HCT116 (cell line): ENCODE measurements at regions not wholly inside any gene's neighbourhood (a gene's known extent, or its start where the extent isn't known, plus 50 kb on each side); places are given as distances from the start of the nearest gene placed in this dataset.

ENCODE experiments used
- ATAC-seq: fragments of 200-7000 bp; cut with Tn5 transposase; 2 replicates; pipeline ENCODE4 v1.9.1; 2020; ENCODE audit warnings: mild to moderate bottlenecking, moderate library complexity
- BruUV-seq: library from RNA; stranded (reverse); fragments of 400-500 nt; replicated peaks from 2 replicates; lab custom pipeline; 2021; lab: Mats Ljungman, UMichigan
- CTCF ChIA-PET: fragments of 300-600 bp; sonication (Branson Sonifier 250); formaldehyde crosslinking; loops from one replicate; lab custom pipeline; 2021; ENCODE audit warnings: antibody characterized with exemption; lab: Charles Lee
- POLR2A ChIA-PET: fragments of 300-600, 350-600 bp; sonication (Branson Sonifier 250); formaldehyde crosslinking; loops from one replicate; lab custom pipeline; 2021; ENCODE audit warnings: antibody characterized with exemption; lab: Charles Lee
- RAD21 ChIA-PET, 2 experiments: fragments of 300-600 bp; sonication (Branson Sonifier 250); formaldehyde crosslinking; loops; one replicate each; lab custom pipeline; 2023; ENCODE audit warnings: low total read pairs in 2 of 2; ENCODE audit not compliant: uncharacterized antibody in 2 of 2, unreplicated experiment in 2 of 2, low non-redundant PET in 1 of 2; lab: Charles Lee
- DNase-seq: peaks from one replicate; pipeline ENCODE4 v3.0.0-alpha.2; 2010; ENCODE audit warnings: low read depth, low spot score
- H2AFZ ChIP-seq: fragments of 200-600 bp; shearing (Covaris generic), sonication (generic); 2 replicates; pipeline ENCODE4 v1.6.1; 2017; ENCODE audit warnings: low read depth, mixed run types, mixed read lengths, antibody characterized with exemption, low read length; ENCODE audit not compliant: poor library complexity, severe bottlenecking
- H3K27ac ChIP-seq: 2 replicates; pipeline ENCODE4 v1.5.1; 2012; ENCODE audit warnings: low read depth, low read length
- H3K27me3 ChIP-seq: fragments of 200-600 bp; sonication (generic); 2 replicates; pipeline ENCODE4 v1.6.1; 2016; ENCODE audit warnings: mixed run types, low read length, mixed read lengths; ENCODE audit not compliant: insufficient read depth
- H3K36me3 ChIP-seq, 2 experiments: fragments of 200-500 bp in 1 of 2; fragments of 200-600 bp in 1 of 2; sonication (Bioruptor generic) in 1 of 2; sonication (generic) in 1 of 2; 2 replicates each; pipeline versions ENCODE4 v1.5.1 to v1.6.1; 2014 to 2016; ENCODE audit warnings: low read length in 2 of 2, inconsistent platforms in 1 of 2, mixed read lengths in 1 of 2, mixed run types in 1 of 2; ENCODE audit not compliant: insufficient read depth in 2 of 2, control insufficient read depth in 1 of 2
- H3K4me1 ChIP-seq, 2 experiments: fragments of 200-600 bp in 1 of 2; sonication (generic) in 1 of 2; 2 replicates each; pipeline versions ENCODE4 v1.5.1 to v1.6.1; 2012 to 2017; ENCODE audit warnings: low read length in 2 of 2, inconsistent platforms in 1 of 2, mild to moderate bottlenecking in 1 of 2, mixed read lengths in 1 of 2, mixed run types in 1 of 2, moderate library complexity in 1 of 2; ENCODE audit not compliant: insufficient read depth in 2 of 2, control insufficient read depth in 1 of 2
- H3K4me2 ChIP-seq: fragments of 200-600 bp; sonication (generic); 2 replicates; pipeline ENCODE4 v1.6.1; 2017; ENCODE audit warnings: mixed run types, low read length, mixed read lengths
- H3K4me3 ChIP-seq, 2 experiments: fragments of 200-600 bp in 1 of 2; sonication (generic) in 1 of 2; replicated peaks in 1 of 2; 2 replicates each; pipeline ENCODE4 v1.5.1; 2011 to 2016; ENCODE audit warnings: low read length in 2 of 2, control low read depth in 1 of 2, low read depth in 1 of 2, mild to moderate bottlenecking in 1 of 2, mixed read lengths in 1 of 2, mixed run types in 1 of 2
- H3K79me2 ChIP-seq: fragments of 200-600 bp; sonication (generic); 2 replicates; pipeline ENCODE4 v1.6.1; 2017; ENCODE audit warnings: mild to moderate bottlenecking, mixed run types, low read length, moderate library complexity, mixed read lengths; ENCODE audit not compliant: insufficient read depth
- H3K9ac ChIP-seq: fragments of 200-600 bp; sonication (generic); 2 replicates; pipeline ENCODE4 v1.6.1; 2016; ENCODE audit warnings: low read length, mixed read lengths
- H3K9me2 ChIP-seq: fragments of 200-600 bp; sonication (generic), shearing (Covaris generic); 2 replicates; pipeline ENCODE4 v1.6.1; 2017; ENCODE audit warnings: mixed run types, mild to moderate bottlenecking, moderate library complexity; ENCODE audit not compliant: insufficient read depth
- H3K9me3 ChIP-seq, 2 experiments: fragments of 200-500 bp in 1 of 2; fragments of 200-600 bp in 1 of 2; sonication (Bioruptor generic) in 1 of 2; sonication (generic) in 1 of 2; 2 replicates each; pipeline ENCODE4 v1.6.1; 2014 to 2017; ENCODE audit warnings: low read length in 2 of 2, mixed read lengths in 2 of 2, inconsistent platforms in 1 of 2, low read depth in 1 of 2, mild to moderate bottlenecking in 1 of 2, mixed run types in 1 of 2, moderate library complexity in 1 of 2; ENCODE audit not compliant: control insufficient read depth in 1 of 2, insufficient read depth in 1 of 2
- H4K20me1 ChIP-seq: fragments of 200-600 bp; sonication (generic), shearing (Covaris generic); 2 replicates; pipeline ENCODE4 v1.6.1; 2017; ENCODE audit warnings: mixed run types, mild to moderate bottlenecking, moderate library complexity; ENCODE audit not compliant: insufficient read depth
- CEBPB ChIP-seq: IDR thresholded peaks from 2 replicates; pipeline ENCODE4 v1.6.1; 2012; ENCODE audit warnings: low read depth
- CTCF ChIP-seq, 3 experiments: fragments of 200-600 bp in 1 of 3; sonication (generic) in 1 of 3; IDR thresholded peaks in 2 of 3; conservative IDR thresholded peaks in 1 of 3; 2 replicates each; pipeline ENCODE4 v1.5.1; 2012 to 2017; ENCODE audit warnings: low read depth in 2 of 3, low read length in 2 of 3, antibody characterized with exemption in 1 of 3, borderline replicate concordance in 1 of 3, control low read depth in 1 of 3, mild to moderate bottlenecking in 1 of 3, mixed read lengths in 1 of 3, mixed run types in 1 of 3, moderate library complexity in 1 of 3; ENCODE audit not compliant: insufficient read depth in 1 of 3
- EGR1 ChIP-seq: IDR thresholded peaks from 2 replicates; pipeline ENCODE4 v1.6.1; 2012; ENCODE audit warnings: low read depth
- EZH2 ChIP-seq: fragments of 200-600 bp; sonication (generic); IDR thresholded peaks from 2 replicates; pipeline ENCODE4 v1.6.1; 2017; ENCODE audit warnings: antibody characterized with exemption, mixed run types
- EZH2phosphoT487 ChIP-seq: fragments of 200-600 bp; IDR thresholded peaks from 2 replicates; pipeline ENCODE4 v1.6.1; 2018; ENCODE audit warnings: antibody characterized with exemption, borderline replicate concordance
- FOSL1 ChIP-seq: IDR thresholded peaks from 2 replicates; pipeline ENCODE4 v1.6.1; 2012; ENCODE audit warnings: low read depth
- SIN3A ChIP-seq: IDR thresholded peaks from 2 replicates; pipeline ENCODE4 v1.6.1; 2012; ENCODE audit warnings: low read depth
- TCF7L2 ChIP-seq: IDR thresholded peaks from 2 replicates; pipeline ENCODE4 v1.7.0; 2011; ENCODE audit warnings: borderline replicate concordance, inconsistent platforms; ENCODE audit not compliant: insufficient read depth, insufficient read length; ENCODE audit errors: extremely low read depth
- ZBTB33 ChIP-seq: IDR thresholded peaks from 2 replicates; pipeline ENCODE4 v1.6.1; 2011; ENCODE audit warnings: mild to moderate bottlenecking, low read length, moderate library complexity; ENCODE audit not compliant: insufficient replicate concordance; ENCODE audit errors: extremely low read depth
- intact Hi-C: fragments of 100-400 bp; cut with micrococcal nuclease; formaldehyde crosslinking; loops from 2 replicates; pipeline ENCODE4 v1.10.0; 2022
- TF ChIP-seq, protein P1 (sequence below): IDR thresholded peaks from 2 replicates; pipeline ENCODE4 v1.6.1; 2012
- TF ChIP-seq, protein P2 (sequence below): IDR thresholded peaks from 2 replicates; pipeline ENCODE4 v1.6.1; 2012; ENCODE audit warnings: low read depth

- TF ChIP-seq EZH2, result no peak
- no peak for TF ChIP-seq FOSL1
- TF ChIP-seq TCF7L2, result no peak
- TF ChIP-seq SIN3A, result no peak
- TF ChIP-seq EZH2phosphoT487, result no peak
- no peak for TF ChIP-seq ZBTB33
- TF ChIP-seq CEBPB, result no peak
- TF ChIP-seq, protein P1, sequence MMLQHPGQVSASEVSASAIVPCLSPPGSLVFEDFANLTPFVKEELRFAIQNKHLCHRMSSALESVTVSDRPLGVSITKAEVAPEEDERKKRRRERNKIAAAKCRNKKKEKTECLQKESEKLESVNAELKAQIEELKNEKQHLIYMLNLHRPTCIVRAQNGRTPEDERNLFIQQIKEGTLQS, result no peak
- no peak for TF ChIP-seq CTCF (IDR thresholded peaks at IDR 0.05 in 2 of 3, conservative IDR thresholded peaks at IDR 0.05 in 1 of 3; ENCODE audit: borderline replicate concordance in 1 of 3, insufficient read depth in 1 of 3, low read depth in 2 of 3, low read length in 2 of 3)
- no peak for TF ChIP-seq EGR1
- TF ChIP-seq, protein P2, sequence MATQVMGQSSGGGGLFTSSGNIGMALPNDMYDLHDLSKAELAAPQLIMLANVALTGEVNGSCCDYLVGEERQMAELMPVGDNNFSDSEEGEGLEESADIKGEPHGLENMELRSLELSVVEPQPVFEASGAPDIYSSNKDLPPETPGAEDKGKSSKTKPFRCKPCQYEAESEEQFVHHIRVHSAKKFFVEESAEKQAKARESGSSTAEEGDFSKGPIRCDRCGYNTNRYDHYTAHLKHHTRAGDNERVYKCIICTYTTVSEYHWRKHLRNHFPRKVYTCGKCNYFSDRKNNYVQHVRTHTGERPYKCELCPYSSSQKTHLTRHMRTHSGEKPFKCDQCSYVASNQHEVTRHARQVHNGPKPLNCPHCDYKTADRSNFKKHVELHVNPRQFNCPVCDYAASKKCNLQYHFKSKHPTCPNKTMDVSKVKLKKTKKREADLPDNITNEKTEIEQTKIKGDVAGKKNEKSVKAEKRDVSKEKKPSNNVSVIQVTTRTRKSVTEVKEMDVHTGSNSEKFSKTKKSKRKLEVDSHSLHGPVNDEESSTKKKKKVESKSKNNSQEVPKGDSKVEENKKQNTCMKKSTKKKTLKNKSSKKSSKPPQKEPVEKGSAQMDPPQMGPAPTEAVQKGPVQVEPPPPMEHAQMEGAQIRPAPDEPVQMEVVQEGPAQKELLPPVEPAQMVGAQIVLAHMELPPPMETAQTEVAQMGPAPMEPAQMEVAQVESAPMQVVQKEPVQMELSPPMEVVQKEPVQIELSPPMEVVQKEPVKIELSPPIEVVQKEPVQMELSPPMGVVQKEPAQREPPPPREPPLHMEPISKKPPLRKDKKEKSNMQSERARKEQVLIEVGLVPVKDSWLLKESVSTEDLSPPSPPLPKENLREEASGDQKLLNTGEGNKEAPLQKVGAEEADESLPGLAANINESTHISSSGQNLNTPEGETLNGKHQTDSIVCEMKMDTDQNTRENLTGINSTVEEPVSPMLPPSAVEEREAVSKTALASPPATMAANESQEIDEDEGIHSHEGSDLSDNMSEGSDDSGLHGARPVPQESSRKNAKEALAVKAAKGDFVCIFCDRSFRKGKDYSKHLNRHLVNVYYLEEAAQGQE, result no peak
- H3K79me2 ChIP-seq, result no peaks in the 10 kb centered on the region
- no peaks in the 10 kb centered on the region for H3K9me3 ChIP-seq
- H3K27me3 ChIP-seq, result no peaks in the 10 kb centered on the region
- CTCF ChIA-PET, result no interaction called here
- intact Hi-C loops, result no loop called here
- no peak overlapping the region for H3K9ac ChIP-seq
- H3K27ac ChIP-seq, result no peak overlapping the region
- ATAC-seq (no peak), DNase-seq (no peak)
- H3K36me3 ChIP-seq, result no peaks in the 10 kb centered on the region
- BruUV-seq, result no TSS peak
- no peaks in the 10 kb centered on the region for H3K4me1 ChIP-seq
- no peaks in the 10 kb centered on the region for H3K9me2 ChIP-seq
- POLR2A ChIA-PET, result no interaction called here
- RAD21 ChIA-PET, result no interaction called here
- no peak overlapping the region for H3K4me2 ChIP-seq
- H3K4me3 ChIP-seq, result no peak overlapping the region
- no peaks in the 10 kb centered on the region for H4K20me1 ChIP-seq
- no peak overlapping the region for H2AFZ ChIP-seq
Measured at GRCh38 chr13:74838096-74838495, 643.9 kb downstream of the TBC1D4 start.
